Limb (tissue), 2 donors: ENCODE measurements at regions not wholly inside any gene's neighbourhood (a gene's known extent, or its start where the extent isn't known, plus 50 kb on each side); places are given as distances from the start of the nearest gene placed in this dataset.

Experiments used
- DNase-seq, 2 donors: peaks; one replicate each; pipeline ENCODE4 v3.0.0-alpha.2; 2016; ENCODE audit errors: extremely low spot score in 2 of 2

DNA sequence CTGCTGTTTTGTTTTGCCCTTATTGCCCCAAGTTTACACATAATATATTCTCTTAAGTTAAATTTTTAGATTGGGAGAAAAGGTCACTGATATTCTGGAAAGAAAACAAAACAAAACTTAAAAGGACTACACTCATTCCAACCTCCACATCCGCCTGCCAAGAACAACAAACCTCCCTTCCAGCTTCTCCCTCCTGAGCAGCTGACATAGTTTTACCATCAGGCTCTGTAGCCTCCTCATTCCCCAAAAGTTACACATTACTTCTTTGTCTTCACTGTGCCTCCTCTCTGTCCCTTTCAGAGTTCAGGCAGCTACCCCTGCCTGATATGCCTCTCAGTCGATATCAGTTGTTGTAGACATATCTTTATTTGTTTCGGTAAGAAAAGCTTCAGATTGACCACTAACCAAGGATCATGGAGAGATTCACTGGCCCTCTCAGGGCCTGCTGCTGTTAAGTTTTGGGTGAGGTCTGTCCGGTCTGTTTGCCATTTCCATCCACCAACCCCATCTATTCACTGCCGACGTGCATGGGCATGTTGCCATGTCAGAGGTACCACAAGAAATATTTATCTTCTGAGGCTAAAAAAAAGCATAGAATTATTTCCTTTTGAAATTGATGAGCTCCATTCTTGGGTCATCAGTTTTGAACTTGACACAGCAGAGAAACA, 164.1 kb downstream of the GASK1B start:
- no peak for DNase-seq

DNA sequence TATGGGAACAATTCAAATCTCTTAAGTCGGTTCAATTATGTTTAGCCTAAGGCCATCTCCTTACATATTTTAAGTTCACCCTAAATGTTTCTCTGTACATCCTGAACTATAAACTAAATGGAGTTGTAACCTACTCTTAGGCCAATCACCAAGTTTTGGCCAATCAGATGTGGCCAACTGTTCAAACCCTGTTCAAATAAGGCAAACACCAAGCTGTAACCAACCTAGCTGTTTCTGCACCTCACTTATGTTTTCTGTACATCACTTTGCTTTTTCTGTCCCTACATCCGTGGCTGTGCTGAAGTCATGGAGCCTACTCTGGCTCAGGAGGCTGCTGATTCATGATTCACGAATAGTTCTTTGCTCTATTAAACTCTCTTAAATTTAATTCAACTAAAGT, 165.3 kb downstream of the GASK1B start:
- DNase-seq: no peak

DNA sequence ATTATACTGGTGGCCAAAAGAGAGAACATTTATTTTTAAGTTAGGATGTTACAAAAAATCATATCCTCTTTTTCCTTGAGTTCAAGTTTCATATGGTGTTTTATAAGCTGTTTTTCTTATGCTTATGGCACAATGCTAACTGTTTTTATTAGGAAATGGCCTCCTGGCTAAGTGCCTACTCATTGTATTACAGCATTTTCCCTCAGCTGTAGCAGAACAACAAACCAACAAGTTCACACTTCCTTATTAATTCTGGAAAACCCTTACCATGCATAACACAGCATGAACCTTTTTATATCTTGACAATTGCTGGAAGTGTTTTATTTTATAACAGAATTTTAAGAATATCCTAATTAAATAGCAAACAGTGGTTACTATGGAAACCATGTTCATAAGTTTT, 165.8 kb downstream of the GASK1B start:
- peak in 1 of 2 donors; percentile 40 for DNase-seq

DNA sequence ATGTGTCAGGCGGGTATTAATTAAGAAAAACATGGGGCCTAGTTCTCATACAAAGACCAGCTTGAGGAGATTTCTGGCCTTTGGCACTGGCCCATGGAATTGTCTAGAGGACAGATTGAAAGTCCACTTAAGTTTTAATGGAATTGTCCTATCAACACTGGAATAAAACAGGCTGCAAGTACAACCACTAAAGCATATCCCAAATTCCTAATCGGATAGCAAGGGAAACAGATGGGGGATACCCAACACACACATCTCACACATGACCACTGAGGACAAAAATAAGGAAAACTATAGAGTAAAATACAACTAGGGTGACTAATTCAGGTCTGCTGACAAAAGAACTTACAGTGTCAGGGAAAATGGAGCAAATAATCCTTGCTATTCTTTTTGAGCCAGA, 167.8 kb downstream of the GASK1B start:
- DNase-seq: no peak

DNA sequence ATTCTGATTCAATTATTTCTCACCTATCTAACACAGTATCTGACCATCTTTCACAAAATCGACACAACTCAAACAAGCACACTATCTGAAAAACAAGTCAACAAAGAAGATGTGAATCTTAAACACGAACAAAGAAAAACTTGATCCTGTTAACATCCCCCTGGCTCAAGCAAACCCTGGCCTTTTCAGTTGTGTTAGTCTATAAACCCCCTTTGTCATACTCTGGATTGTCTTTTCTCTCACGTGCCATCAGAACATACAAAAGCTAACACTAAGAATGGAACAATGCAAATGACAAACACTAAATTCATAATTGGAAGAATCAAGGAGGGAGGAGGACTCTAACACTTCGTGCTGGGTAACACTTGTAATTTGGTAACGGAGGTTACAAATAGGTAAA, 168.7 kb downstream of the GASK1B start:
- DNase-seq: no peak

DNA sequence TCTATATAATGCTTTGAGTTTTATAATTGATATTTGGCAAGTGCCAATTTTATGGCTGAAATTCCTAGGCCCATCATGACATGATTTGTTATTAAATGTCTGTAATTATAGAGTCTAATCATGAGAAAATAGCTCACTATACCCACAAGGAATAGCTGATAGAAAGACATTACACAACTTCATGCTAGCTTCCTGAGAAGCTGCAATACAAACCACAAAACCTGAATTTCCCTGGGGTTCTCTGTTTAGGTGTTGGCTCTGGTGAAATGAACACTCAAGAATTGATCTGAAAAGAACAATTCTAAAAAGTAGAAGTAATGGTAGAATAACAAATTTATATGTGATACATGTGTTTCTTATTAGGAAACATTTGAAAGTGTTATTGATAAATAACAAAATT, 169.6 kb downstream of the GASK1B start:
- DNase-seq: no peak

DNA sequence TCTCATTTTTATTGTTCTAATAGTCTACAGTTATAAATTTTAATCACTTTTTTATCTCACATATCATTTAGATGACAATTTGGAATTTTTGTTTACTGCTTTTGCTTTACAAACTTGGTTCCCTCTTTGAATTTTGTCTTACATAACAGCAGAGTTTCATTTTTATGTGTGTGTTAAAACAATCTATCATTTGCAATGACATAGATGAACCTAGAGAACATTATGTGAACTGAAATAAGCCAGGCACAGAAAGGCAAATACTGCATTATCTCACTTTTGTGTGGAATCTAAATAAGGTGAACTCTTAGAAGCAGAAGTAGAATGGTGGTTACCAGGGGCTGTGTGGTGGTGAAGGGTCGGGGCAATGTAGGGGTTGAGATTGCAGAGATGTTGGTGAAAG, 170.7 kb downstream of the GASK1B start:
- no peak for DNase-seq

DNA sequence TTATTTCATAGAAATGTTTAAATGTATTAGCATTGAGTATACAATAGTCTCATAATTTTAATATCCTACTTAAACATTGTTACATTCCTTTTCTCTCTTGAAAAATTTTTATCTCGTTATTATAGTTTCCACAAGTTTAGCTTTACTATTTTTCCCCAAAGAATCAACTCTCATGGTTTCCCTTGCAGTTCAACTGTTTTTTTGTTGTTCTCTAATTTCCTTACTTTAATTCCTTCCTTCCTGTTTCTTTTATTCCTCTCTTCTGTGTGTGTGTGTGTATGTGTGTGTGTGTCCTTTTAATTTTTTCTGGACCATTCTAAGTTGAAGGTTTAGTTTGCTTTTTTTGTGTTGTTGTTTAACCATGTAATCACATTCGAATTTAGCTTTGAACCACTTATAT, 171.1 kb downstream of the GASK1B start:
- DNase-seq: no peak

DNA sequence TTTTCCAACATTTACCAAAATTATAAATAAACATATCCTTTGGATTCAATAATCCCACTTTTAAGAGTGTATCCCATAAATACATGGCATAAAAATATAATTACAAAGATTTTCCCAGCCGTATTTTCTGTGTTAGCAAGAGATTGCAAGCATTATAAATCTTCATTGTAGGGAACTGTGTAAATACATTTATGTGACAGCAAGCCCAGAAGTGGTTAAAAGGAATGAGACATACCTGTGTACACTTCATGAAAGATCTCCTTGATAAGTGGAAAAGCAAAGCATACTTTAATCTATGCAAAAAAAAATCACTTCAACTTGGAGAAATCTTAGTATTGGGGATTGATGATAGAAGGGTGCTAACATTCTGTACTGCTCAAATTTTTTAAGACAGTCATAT, 173.1 kb downstream of the GASK1B start:
- no peak for DNase-seq

DNA sequence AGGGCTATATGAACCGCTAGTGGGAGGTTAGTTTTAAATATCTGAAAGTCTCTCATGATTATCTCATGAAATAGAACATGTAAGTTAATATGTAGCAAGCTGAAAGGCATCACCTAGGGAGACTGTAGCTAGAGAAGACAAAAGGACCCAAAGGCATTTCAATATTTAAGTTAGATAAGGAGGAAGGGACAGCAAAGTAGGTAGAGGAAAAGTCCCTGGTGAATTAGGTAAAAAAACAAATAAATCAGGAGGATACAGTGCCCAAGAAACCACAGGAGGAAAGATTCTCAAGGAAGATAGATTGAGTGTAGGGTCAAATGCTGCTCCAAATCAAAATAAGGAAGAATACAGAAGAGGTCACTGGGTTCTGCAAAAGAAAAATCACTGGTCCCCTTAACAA, 175.5 kb downstream of the GASK1B start:
- no peak for DNase-seq

DNA sequence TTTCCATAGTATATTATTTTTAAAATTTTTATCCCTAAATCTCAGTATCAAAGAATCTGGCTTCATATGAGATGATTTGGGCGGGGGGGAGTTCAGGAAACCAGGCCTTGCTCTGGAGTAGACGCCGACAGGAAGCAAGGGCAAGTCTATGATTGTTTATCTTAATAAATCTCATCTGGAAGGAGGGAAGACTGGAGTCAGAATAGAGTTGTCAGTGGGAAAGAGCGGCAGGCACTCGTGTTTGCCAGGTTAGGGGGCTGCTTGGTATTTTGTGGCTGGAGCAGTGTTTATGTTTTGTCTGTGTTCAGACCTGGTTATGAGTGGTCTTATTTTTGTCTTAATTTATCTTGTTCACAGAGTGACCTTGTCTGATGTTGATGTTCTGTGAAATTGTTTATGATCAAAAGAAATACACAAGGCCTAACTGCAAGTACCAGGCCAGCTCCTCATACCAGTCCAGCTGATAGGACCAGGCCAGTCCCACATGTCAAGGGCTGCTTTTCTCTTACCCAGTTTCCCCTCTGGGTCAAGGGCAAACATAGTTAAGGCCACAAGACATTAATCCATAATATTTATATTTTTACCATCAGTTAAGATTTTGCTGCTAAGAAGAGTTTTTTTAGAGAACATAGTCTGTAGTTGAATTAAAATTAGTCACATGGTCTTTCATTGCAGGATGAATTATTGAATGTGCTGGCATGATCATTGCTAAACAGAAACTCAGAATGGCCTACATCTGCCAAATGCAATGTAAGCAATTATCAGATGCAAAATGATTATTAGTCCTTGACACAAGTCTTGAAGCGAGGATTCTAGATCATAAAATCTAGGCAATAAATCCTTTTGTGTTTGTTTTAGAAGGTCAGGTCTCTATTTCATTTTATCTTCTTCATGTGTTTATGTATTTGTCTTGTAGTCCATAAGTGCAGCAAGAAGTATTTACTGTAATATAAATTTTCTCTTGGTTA, 176.5 kb downstream of the GASK1B start:
- no peak for DNase-seq

DNA sequence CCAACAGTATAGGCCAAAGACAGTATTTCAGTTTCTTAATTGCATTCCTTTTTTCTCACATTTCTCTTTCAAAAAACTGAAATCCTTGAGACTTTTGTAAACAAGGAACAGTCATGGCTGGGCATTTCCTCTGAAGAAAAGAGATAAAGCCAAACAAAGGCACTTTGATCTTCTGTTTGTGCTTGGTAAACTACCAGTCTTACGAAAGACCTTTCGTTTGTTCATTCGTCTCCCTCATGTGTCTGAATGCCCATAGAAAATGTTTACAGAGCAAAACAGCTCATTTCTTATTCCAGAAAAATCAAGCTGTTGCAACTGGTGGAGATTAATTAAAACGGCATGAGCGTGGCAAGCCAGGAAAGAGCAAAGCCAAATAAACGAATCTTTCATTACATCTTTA, 178.0 kb downstream of the GASK1B start:
- no peak for DNase-seq

DNA sequence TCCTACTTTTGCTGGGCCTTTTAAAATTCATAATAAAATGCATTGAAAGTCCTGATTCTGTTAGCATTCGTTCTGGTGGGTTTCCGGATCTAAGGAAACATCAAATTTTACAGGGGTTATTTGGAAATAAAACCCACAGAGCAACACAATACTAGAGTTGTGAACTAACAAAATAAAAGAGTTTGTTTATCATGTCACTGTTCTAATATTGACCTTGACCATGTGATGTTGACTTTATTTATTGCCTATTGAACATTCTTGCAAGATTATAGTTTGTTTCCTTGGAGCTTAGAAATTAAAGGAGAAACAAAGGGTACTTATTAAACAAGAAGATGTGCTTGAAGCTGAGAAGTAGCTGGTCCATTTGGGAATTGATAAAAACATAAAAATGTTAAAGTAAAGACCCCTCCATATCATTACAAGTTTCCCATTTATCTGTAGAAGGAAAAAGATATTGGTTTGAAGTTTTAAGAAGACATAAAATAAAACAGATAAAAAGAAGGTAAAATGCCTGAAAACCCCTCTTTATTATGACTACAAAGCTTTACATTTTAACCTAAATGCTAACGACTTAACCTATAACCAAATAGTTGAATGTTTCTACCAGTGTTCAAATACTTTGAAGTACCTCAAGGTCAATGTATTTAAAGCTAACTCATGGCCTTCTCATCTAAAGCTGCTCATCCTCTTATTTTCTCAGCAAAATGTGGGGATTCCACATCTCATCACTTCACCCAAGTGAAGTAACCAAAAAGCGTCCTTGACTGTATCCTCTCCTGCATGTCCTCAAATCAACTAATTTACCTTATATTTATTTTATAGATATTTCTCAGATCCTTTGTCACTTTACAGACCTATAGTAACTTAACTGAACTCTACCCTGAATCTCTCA, 179.6 kb downstream of the GASK1B start:
- no peak for DNase-seq

DNA sequence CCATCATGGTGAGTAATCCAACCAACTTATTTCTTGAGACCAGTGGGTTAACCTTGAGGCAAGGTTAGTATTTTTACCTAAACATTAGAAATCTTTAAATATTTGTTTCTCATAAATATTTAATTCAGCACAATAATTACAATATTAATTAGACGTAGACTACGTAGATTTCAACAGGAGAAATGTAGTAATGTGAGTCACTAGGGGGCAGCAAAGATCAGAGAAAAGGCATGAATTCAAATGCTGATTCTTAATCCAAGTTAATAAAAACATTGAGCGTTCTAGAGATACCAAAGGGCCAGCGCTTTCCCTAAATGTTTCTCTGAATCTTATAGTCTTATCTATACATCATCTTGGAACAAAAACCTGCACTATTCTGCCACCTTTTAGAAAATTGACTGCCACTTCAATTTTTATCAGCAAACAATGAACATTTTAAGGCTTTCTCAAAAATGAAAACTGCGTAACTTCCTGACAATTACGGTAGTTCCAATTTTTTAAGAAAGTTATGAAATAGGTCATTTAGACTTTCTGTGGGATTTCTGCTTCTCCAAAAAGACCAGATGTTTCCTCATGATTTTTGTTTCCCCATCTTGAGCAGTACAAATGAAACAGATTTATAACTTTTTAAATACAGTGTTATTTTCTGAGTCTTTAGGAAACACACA, 180.7 kb downstream of the GASK1B start:
- DNase-seq: peak in 1 of 2 donors; percentile 79

DNA sequence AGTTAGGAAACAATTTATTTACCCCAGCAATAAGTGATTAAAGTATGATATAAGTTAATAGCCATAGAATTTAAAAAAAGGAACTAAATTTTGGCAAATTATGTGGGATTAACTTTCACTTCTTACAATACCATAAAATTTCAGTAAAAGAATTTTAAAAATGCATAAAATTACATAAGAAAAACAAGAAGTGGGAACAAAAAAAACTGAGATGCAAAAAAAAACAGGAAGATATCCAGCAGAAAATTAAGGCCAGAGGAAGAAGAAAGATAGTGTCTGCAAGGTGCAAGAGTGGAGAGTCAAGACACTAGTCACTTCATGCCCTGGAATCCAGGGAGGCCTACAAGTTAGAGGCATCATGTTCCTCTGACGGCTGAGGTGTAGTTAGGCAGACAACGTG, 184.2 kb downstream of the GASK1B start:
- DNase-seq: no peak

DNA sequence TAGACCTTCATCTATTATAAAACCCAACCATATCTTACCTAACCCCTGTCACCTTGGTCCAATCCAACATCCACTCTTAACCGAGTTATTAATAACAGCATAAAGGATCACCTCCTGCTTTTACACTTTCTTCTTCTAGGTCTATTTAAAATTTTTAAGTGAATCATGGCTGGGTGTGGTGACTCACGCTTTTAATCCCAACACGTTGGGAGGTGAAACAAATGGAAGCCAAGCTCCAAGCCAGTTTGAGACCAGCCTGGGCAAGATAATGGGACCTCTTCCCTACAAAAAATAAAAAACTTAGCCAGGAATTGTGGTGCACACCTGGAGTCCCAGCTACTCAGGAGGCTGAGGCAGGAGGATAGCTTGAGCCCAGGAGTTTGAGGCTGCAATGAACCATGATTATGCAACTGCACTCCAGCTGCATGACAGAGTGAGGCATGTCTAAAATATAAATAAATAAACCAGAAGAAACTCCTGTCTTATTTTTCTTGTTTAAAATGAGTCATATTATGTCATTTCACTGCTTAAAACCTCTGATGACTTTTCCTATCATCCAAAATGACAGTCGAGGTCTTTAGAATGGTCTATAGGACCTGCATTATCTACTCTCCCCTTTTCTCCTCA, 188.4 kb downstream of the GASK1B start:
- DNase-seq: no peak

DNA sequence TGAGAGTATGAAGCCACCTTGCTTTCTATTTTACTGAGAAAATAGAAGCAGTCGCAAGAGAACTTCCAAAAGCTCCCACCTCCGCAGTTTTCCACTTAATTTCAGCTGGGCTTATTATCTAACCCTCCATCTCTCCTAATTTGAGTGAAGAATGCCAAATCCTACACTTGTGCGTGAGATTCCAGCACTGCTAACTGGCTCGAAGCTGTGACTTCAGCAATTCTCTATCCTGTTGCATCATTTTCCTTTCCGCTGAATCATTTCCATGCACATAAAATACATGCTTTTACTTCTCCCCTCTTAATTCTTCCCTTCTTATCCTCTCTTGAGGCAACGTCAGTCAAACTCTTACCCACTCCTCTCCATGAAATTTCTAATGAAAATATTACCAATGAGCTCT, 189.5 kb downstream of the GASK1B start:
- no peak for DNase-seq

DNA sequence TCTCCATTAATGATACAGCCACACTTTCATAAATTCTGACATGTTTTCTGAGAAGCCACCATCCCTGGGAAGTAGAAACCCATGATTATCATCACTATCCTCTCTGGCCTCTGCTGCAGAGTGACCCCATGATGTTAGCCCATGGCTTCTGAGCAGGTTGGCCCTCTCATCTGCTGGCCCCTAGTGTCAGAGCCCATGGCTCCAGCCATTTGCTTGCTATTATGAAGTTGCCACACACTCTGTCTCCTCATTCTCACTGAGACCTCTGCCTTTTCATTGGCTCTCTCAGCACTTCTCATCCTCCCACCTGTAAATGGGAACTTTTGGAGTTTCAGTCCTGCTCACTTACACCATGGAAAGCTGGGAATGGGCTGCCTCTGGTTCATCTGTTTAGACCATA, 192.7 kb downstream of the GASK1B start:
- DNase-seq: no peak

DNA sequence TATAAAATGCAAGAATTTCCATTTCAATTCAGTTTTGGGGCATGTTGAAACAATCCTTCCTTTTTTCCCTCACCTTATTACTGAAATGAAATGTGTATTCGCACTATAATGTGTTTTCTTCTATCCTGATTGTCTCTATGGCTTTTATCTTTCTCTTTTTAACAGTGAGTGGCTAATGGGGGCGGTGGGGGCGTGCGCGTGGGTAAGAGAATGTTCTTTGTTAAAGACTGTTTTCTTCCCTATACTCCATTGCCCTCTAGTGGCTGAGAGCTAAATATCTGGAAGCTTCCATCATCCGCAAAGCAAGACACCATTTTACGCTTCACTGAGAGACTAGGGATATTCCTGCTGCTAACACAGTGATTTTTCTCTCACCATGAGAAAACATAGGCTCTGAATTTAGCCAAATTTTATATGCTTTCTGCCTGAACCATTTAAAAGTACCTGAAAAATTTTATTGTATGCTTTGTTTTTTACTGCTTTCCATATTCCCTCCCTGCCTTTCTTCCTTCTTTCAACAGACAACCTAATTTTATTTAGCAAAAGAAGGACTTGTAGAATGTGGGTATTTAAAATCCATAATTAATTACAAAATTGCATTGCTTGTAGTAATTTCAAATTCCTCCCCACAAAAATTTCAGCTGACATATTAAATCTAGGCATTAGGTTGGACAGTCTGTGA, 194.0 kb downstream of the GASK1B start:
- DNase-seq: peak; percentile 71 to 88

DNA sequence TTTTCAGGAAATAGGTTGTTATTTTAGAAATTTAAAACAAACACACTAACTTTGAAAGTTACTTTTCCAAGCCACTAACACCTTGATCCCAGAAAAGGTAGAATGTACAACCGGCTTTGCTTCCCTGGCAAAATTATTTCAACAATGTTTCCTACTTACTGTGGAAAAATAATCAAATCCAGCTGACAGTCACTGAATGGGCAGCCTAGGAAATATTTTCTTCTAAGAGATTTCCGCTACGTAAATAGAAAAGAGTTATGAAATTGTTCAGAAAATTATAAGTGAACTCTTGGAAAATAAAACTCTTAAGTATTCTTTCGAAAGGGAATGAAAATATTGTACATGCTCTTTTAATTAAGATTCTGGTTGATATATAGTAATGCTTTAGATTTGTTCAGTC, 195.7 kb downstream of the GASK1B start:
- peak in 1 of 2 donors; percentile 4 for DNase-seq
